Psoas muscle (tissue), 7 donors: ENCODE measurements at regions not wholly inside any gene's neighbourhood (a gene's known extent, or its start where the extent isn't known, plus 50 kb on each side); places are given as distances from the start of the nearest gene placed in this dataset.

Experiments
- ATAC-seq, 4 donors: fragments of 200-7000 bp; cut with Tn5 transposase; one replicate each; pipeline ENCODE4 v1.9.1; 2020; ENCODE audit warnings: moderate library complexity in 3 of 4, mild to moderate bottlenecking in 2 of 4
- DNase-seq, 2 donors: peaks; one replicate each; pipeline ENCODE4 v3.0.0-alpha.2; 2020
- H3K27ac ChIP-seq: fragments of 200-600 bp; one replicate; pipeline ENCODE4 v1.8.0; 2022
- H3K27me3 ChIP-seq, 3 donors: fragments of 200-600 bp in 1 of 3; one replicate each; pipeline versions ENCODE4 v1.6.1 to v1.8.0; 2013 to 2022; ENCODE audit warnings: low read length in 2 of 3, mild to moderate bottlenecking in 2 of 3, moderate library complexity in 1 of 3; ENCODE audit not compliant: insufficient read depth in 3 of 3
- H3K36me3 ChIP-seq, 2 donors: fragments of 200-600 bp in 1 of 2; one replicate each; pipeline versions ENCODE4 v1.6.1 to v1.8.0; 2013 to 2022; ENCODE audit warnings: low read depth in 1 of 2, mild to moderate bottlenecking in 1 of 2, moderate library complexity in 1 of 2; ENCODE audit not compliant: insufficient read depth in 1 of 2
- H3K4me1 ChIP-seq: fragments of 200-600 bp; one replicate; pipeline ENCODE4 v1.8.0; 2022
- H3K4me3 ChIP-seq: fragments of 200-600 bp; one replicate; pipeline ENCODE4 v1.8.0; 2022; ENCODE audit warnings: mild to moderate bottlenecking
- H3K9me3 ChIP-seq: fragments of 200-600 bp; one replicate; pipeline ENCODE4 v1.8.0; 2022
- WGBS, 3 donors: extraction: QIAGEN DNeasy Blood & Tissue Kit; methylation state at CpG; one replicate each; pipeline versions ENCODE4 v1.1.6 to v1.1.7; 2013; 5-methylcytosine and 5-hydroxymethylcytosine counted together
- intact Hi-C, 2 donors: fragments of 100-400 bp; cut with DNase I; formaldehyde crosslinking; loops; one replicate each; pipeline versions ENCODE4 v1.11.0 to v1.14.2; 2022
- TF ChIP-seq, protein P1 (sequence below): fragments of 200-600 bp; IDR thresholded peaks from one replicate; pipeline ENCODE4 v1.8.0; 2022; ENCODE audit warnings: antibody characterized with exemption
- donor health status: healthy with polysubstance abuse.
- donor health status: DM: no; HTN: no; CAD: no; lungs with moderate emphysema.
- donor health status: Bipolar disorder and iron deficiency.
- donor health status: healthy.
- donor health status: DM: yes; HTN: yes; CAD: no.
- donor health status: DM: no; HTN: no; CAD: no.
- donor health status: DM: yes; HTN: yes; CAD: no.

GRCh38 chr2:7707723-7708122, 790.5 kb downstream of the RNF144A start:
- Histone ChIP-seq H3K27me3 (no peaks in the 10 kb centered on the region), H3K9me3 (no peaks in the 10 kb centered on the region), H3K27ac (no peak overlapping the region), H3K36me3 (no peaks in the 10 kb centered on the region), H3K4me1 (no peaks in the 10 kb centered on the region), H3K4me3 (no peak overlapping the region)
- no peak for ATAC-seq
- 82 to 94% (median 84%) methylated on average over 2 of the region's 2 CpGs for WGBS, 3 donors
- intact Hi-C loops: no loop called here
- TF ChIP-seq, protein P1, sequence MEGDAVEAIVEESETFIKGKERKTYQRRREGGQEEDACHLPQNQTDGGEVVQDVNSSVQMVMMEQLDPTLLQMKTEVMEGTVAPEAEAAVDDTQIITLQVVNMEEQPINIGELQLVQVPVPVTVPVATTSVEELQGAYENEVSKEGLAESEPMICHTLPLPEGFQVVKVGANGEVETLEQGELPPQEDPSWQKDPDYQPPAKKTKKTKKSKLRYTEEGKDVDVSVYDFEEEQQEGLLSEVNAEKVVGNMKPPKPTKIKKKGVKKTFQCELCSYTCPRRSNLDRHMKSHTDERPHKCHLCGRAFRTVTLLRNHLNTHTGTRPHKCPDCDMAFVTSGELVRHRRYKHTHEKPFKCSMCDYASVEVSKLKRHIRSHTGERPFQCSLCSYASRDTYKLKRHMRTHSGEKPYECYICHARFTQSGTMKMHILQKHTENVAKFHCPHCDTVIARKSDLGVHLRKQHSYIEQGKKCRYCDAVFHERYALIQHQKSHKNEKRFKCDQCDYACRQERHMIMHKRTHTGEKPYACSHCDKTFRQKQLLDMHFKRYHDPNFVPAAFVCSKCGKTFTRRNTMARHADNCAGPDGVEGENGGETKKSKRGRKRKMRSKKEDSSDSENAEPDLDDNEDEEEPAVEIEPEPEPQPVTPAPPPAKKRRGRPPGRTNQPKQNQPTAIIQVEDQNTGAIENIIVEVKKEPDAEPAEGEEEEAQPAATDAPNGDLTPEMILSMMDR: no peak
- no peak for DNase-seq

DNA sequence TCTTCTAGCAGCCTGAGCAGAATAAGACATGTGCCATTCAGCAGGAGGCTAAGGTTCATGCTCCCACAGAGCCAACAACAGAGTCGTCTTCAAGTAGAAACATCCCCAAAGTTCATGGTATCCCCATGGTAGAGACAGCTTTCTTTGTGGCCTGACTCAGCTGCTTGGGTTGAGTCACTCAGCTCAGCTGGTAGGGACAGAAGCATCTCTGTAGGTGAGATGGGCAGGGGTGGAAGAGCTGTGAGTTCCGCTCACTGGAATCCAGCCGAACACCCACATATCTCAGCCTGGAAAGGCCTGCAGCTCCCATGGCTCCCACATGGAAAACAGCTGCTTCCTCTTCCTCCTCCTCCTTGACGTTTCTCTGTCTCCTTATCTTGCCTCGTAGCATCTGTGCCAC, 792.7 kb downstream of the RNF144A start:
- ATAC-seq: no peak
- no peaks in the 10 kb centered on the region for H3K4me1 ChIP-seq
- no peaks in the 10 kb centered on the region for H3K9me3 ChIP-seq
- WGBS, 3 donors: 46 to 65% (median 57%) methylated on average over 5 of the region's 5 CpGs
- H3K4me3 ChIP-seq: no peak overlapping the region
- TF ChIP-seq, protein P1: no peak
- no peak for DNase-seq
- no peak overlapping the region for H3K27ac ChIP-seq
- intact Hi-C loops: no loop called here
- H3K27me3 ChIP-seq: no peaks in the 10 kb centered on the region
- no peaks in the 10 kb centered on the region for H3K36me3 ChIP-seq

DNA sequence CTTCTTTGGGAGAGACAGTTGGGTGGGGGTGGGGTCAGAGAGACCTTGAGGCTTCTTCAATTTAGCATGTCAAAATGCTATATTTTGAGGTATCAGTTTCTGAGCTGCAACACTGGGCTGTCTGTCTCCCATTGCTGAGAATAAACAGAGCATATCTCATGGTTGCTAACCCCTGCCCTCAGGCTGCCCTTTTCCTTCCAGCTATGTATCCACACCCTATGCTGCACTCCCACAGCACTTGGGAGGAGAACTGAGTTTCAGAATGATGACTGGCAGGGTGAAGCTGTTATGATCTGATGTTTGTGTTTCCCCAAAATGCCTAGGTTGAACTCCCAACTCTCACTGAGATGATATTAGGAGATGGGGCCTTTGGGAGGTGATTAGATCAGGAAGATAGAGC, 794.0 kb downstream of the RNF144A start:
- Histone ChIP-seq H3K4me1 (no peaks in the 10 kb centered on the region), H3K27ac (no peak overlapping the region), H3K4me3 (no peak overlapping the region), H3K9me3 (no peaks in the 10 kb centered on the region), H3K27me3 (no peaks in the 10 kb centered on the region), H3K36me3 (no peaks in the 10 kb centered on the region)
- TF ChIP-seq, protein P1: no peak
- intact Hi-C loops: no loop called here
- DNase-seq (no peak), ATAC-seq (no peak)

GRCh38 chr2:7719876-7720275, 802.7 kb downstream of the RNF144A start:
- ATAC-seq (no peak), DNase-seq (no peak)
- 73 to 77% (median 77%) methylated on average over 2 of the region's 2 CpGs for WGBS, 3 donors
- H3K9me3 ChIP-seq: no peaks in the 10 kb centered on the region
- intact Hi-C loops: no loop called here
- H3K36me3 ChIP-seq: no peaks in the 10 kb centered on the region
- no peak overlapping the region for H3K4me3 ChIP-seq
- no peaks in the 10 kb centered on the region for H3K27me3 ChIP-seq
- H3K4me1 ChIP-seq: no peaks in the 10 kb centered on the region
- TF ChIP-seq, protein P1: no peak
- H3K27ac ChIP-seq: no peak overlapping the region

DNA sequence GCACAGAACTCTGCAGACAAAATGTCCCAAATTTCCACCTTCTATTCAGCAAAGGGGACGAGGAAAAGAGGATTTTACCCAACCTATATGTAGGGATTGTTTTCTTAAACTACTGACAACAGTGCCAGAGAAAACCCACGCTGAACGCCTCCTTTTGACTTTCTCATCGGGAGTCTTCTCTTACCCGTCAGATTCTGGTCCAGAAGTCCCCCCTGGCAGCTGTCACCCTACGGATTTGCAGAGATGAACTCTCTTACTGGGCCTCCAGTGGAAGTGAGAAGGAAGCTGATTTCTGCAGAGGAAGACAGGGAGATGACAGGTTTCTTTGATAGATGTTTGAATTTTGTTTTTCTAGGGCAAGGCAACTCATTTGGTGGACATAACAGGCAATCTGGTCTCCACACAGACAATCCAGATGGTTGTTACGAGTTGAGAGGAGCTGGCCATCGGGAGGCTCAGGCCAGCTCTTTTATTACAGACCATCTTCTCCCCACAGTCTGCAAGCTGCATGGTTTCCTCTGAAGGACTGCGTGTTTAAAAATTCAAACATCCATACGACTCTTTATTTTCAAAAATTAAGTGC, 804.3 kb downstream of the RNF144A start:
- Histone ChIP-seq H3K36me3 (no peaks in the 10 kb centered on the region), H3K27me3 (no peaks in the 10 kb centered on the region), H3K27ac (no peak overlapping the region), H3K9me3 (no peaks in the 10 kb centered on the region), H3K4me1 (no peaks in the 10 kb centered on the region), H3K4me3 (no peak overlapping the region)
- intact Hi-C loops: no loop called here
- DNase-seq: no peak
- WGBS, 3 donors: 66 to 70% (median 70%) methylated on average over 10 of the region's 10 CpGs
- no peak for ATAC-seq
- TF ChIP-seq, protein P1: no peak
